HG02571 (cell line): ENCODE measurements at regions not wholly inside any gene's neighbourhood (a gene's known extent, or its start where the extent isn't known, plus 50 kb on each side); places are given as distances from the start of the nearest gene placed in this dataset.

ENCODE experiments used
- ATAC-seq: cut with Tn5 transposase; IDR thresholded peaks from one replicate; pipeline ENCODE4 v1.9.1; 2021; ENCODE audit warnings: mild to moderate bottlenecking, moderate library complexity; ENCODE audit not compliant: unreplicated experiment

DNA sequence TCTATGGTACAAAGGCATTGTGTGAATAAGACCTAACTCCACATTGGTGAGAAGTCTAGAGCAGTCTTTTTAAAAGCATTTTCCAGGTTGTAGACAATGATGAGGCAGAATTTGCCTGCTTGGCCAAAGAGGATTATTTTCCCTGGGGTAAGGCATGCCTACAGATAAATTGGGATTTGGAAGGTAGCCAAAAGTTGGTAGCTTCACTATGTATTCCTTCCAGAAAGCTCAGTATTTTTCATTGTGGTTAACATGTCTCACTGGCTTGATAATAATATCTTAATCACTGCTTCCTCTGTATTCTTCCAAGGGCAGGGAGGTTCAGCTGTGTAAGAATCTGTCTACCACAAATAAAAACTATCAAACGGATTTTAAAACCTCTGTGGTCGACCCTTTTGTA, 590.8 kb upstream of the PRMT6 start:
- no peak for ATAC-seq

DNA sequence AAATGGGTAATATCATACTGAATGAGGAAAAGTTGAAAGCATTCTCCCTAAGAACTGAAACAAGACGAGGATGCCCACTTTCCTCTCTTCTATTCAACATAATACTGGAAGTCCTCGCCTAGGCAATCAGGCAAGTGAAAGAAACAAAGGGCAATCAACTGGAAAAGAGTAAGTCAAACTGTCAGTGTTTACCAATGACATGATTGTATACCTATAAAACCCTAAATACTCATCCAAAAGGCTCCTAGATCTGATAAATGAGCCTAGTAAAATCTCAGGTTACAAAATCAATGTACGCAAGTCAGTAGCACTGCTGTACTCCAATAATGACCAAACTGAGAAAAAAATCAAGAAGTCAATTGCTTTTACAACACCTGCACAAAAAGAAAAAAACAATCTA, 575.8 kb upstream of the PRMT6 start:
- no peak for ATAC-seq

DNA sequence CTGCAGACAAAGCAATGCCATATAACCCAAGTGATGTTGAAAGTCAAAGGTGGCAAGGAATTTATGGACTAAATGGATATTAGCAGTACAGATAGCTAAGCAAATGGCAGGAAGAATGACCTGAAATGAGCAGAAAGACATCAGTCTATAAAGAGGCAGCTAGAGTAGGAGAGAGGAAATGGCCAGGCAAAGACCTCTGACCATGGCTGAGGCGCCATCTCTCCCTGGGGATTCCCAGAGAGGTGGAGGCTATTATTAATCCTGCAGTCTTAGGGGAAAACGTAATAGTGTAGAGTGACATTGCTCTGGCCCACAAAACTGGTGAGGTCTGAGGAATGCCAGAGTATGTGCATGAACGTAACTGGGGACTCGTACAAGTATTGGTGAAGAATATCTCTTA, 563.6 kb upstream of the PRMT6 start:
- no peak for ATAC-seq

DNA sequence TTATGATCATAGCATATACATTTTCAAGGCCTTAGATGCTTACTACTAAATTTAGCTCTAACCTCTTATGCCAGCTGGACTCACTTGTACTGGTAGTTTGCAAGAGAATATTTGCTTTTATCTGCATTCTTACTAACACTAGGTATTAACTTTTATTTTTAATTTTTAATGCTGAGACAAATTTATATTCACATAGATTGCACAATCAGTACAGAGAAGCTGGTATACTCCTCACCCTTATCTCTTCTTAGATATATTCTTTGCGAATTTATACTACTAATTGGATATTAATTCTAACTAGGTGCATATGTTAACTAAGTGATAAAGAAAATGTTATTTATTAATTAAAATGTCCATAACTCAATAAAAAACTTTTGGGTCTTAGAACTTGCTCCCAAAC, 561.8 kb upstream of the PRMT6 start:
- ATAC-seq: no peak

DNA sequence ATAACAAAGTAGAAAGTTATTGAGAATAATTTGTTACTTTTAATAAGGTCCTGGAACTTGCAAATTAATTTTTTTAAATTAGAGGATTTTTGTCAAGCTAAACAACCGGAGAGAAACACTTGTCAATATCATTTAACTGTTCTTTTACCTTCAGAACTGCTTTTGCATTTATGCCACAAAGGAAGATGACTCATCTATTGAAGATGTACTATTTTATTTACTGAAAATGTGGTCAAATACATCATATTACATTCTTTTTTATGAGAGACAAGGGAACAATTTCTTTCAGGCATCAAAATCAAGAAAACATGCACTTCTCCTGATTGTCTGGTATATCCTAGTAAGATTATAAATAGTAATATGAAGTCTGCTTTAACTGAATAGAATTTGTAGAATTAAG, 558.2 kb upstream of the PRMT6 start:
- no peak for ATAC-seq

DNA sequence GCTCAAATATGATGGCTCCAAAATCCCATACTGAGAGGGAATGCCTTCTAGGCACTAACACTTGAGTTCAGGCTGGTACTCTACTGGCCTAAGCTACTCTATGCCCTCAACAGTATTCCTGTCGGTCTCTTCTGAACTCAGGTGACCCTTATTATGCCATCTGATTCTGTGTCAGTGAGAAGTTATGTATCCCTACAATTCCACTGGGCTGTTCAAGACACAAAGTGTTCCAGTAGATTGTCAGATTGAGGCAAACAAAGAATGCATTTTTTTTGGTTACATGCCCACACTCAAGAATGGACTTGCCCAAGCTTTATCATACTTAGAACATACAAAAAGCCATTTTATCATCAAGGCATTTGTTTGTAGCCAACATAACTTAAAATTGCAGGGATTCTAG, 553.8 kb upstream of the PRMT6 start:
- no peak for ATAC-seq

DNA sequence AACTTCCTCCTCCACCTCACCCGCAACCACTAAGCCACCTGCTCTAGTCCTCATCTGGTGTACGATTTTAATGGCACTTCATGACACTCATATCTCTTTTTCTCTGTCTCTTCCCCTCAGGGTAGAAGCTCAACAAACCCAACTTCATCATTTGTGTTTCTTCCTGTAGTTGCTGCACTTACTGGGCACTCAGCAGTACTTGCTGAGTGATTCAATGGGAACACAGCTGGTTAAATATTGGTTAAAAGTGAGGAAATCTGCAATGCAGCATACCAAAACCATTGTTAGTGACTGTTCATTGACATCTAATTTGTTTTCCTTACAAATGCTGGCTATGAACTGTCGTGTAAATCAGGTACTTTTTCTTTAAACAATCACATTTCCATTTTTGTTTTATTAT, 541.1 kb upstream of the PRMT6 start:
- ATAC-seq: no peak

DNA sequence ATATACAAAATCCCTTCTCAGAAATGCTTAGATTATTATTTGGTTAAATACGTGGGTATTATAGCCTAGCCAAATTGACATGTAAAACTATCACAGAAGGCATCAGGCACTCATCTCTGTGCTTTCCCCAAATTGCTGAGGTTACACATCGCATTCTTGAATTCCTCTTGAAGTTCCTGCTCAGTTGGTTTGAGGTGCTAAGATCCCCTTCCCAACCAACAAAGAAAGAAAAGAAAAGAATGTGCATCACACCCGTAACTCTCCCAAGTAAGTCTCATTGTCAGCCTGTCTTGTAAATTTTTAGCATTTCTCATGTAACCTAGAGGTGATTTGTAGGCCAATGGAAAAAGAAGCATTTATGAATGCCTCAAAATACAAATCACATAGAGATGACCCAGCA, 539.2 kb upstream of the PRMT6 start:
- no peak for ATAC-seq

DNA sequence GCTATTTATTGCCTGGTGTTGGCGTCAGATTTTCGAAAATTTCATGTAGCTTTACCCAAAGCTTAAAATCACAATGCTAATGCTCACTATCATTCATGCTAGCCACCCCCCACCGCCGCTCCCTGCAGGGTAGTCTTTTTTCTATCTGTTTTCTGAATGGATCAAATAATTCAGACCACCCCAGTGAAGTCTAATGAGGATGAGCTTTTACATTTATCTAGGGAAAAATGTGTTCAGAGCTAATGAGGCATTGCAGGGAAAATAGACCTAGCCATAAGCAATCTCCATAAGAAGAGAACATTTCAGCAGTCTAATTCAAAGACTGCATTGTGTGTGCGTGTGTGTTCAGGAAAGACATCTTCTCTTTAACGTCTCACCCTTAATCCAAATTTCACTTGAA, 533.0 kb upstream of the PRMT6 start:
- no peak for ATAC-seq

DNA sequence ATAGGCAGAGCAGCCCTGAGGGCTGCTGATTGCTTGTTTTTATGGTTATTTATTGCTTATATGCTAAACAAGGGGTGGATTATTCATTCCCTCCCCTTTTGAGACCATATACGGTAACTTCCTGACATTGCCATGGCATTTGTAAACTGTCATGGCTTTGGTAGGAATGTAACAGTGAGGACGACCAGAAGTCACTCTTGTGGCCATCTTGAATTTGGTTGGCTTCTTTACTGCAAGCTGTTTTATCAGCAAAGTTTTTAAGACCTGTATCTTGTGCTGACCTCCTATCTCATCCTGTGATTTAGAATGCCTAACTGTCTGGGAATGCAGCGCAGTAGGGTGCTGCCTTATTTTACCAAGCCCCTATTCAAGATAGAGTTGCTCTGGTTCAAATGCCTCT, 531.8 kb upstream of the PRMT6 start:
- no peak for ATAC-seq

DNA sequence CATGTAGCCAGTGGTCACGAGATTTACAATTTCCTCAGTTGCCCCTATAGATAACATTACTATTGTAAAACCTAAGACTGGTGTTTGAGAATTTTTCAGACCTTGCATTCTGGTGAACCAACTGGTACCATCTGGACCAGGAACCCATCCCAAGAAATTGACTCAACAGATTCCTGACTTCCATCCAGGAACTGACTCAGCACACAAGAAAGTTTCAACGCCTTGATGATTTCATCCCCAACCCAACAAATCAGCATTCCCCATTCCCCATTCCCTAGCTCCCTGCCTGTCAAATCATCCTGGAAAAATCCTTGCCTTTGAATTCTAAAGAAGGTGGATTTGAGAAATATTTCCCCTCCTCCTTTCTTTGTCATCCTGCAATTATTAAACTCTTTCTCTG, 529.8 kb upstream of the PRMT6 start:
- no peak for ATAC-seq

DNA sequence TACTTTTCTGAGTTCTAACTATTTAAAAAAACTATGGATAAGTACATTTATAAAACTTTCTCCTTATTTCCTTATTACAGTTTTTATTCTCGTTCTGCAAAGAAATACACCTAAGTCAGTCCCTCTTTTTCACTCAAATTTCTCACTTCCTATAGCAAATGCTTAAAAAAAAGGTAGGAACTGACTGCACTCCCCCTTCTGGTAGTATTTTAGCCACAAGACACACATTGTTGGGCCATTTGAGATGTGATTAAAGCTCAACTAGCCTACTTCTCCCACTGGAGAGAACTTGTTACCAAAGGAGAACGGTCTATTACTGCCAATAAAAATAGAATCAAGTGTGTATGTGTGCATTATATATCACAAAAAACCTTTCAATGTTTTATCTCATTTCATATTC, 521.9 kb upstream of the PRMT6 start:
- ATAC-seq: no peak

DNA sequence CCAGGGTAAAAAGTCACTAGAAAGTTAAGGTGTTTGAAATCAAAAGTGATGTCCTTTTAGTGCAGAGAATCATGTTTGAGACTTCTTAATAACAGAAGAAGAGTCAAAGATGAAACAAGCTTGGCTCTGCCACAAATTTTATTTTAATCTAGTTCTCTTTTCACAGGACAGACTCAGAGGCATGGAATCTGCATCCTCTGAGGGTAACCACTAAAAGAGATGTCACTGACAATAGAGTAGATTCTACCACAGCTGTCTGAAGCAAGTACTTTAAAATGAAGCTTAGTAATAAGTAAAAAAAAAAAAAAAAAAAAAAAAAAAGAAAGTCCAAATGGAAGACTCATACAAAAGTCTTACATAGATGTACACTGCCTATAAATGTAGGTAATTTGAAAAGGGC, 519.7 kb upstream of the PRMT6 start:
- no peak for ATAC-seq

DNA sequence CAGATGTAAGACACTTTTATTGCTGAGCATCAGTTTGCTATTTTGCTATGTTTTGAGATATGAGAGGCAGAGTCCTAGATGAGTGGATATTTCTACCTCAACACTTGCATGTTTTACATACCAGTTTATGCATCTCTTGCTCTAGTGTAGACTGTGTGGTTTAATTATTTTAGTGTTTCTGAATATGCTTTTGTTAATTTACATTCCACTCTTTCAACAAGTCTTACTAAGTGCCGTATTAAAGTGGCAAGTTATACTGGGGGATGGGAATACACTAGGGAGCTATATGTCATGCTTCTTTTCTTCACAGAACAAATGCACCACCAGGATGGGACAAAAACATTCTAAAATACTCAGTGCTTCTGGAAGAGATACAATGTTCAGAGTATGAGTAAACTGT, 507.7 kb upstream of the PRMT6 start:
- ATAC-seq: no peak

DNA sequence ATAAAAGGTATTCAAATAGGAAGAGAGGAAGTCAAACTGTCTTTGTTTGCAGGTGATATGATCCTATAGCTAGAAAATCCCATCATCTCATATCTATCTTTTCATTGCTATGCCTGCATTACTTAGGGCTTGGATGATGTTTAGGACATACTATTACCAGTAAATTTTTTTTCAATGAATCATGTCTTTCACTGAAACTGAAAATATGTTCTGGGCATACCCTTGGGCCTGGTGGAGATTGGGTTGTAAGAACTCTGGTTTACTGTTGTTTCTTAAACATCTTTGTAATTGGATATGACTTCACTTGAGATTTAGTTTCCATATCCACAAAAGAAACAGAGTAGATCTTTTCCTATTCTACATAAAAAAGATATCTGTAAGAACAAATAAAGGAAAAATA, 502.2 kb upstream of the PRMT6 start:
- ATAC-seq: no peak

DNA sequence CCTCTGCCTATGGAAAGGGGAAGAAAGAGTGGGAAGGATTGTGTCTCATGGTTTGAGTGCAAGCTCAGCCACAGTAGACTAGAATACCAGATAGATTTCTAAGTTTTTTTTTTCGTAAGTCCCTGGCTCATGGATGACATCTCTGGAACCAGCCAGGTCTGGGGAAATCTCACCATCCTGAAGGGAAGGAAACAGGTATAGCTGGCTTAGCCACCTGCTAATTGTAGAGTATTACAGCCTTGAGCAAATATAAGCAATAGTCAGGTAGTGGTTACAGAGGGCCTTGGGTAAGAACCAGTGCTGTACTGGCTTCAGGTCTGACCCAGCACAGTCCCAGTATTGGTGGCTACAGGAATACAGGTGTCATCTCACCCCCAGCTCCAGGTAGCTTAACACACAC, 500.9 kb upstream of the PRMT6 start:
- no peak for ATAC-seq

DNA sequence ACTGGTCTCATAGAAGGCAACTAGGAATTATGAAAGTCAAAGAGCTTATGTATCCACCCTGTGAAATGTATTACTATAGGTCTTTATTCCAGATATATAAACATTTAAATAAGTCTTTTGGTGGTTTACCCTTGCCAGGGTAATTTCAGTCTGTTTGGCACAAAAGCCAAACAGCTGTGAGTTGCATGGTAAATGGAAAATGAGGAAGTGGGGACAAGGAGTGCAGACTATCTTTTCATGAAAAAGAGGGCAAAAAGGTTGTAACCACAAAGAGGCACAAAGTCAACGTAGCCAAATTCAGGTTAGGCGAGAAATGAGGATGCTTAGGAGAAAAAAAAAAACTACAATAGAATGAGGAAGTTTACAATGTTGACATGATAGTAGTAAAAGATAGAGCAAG, 492.3 kb upstream of the PRMT6 start:
- no peak for ATAC-seq

DNA sequence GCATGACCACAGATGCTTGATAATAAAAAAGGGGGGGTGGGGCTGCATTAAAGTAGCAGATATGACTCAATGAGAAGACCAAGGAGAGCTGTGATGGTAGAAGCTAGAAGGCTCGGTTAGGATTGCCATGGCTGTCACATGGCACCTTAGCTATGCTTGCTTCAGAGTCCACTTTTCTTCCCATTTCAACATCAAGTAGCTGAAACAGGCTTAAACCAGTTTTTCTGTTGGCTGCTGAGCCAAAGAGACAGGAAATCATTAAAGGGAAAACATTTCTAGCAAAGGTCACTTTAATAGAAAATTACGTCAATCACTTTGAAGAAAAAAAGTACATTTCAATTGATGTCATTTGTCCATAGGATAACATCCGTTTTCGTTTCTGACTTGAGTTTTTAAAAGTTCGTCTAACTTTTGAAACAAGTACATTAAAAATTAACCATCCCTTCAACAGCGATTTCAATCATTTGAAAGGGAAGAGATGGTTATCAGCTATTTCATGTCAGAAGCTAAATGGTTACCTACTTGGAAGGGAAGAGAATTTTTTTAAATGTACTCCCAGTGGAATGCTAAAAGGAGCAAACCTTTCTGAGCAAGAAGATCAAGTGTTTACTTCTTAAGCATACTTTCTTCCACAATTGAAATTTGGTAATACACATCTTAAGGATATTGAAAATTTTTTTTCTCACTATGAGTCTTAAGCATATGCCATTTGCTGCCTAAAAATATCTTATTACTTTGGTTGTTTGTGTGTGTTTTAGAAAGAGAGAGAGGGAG, 488.1 kb upstream of the PRMT6 start:
- ATAC-seq: no peak

DNA sequence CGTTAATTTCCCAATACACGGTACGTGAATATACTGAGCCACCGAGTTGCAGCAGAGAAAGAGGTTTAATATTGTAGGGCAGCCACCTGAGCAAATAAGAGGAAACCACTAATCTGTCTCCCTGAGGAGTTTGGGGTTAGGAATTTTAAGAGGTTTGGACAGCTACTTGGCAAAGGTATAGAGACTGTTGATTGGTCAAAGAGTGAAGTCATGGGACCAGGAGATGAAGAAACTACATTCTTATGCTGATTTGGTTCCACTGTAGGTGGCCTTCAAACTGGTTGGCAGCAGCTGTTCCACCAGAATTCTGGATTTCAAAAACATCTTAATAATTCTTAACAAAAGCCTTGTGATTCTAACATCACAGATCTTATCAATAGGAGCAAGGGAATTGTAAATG, 485.4 kb upstream of the PRMT6 start:
- no peak for ATAC-seq

DNA sequence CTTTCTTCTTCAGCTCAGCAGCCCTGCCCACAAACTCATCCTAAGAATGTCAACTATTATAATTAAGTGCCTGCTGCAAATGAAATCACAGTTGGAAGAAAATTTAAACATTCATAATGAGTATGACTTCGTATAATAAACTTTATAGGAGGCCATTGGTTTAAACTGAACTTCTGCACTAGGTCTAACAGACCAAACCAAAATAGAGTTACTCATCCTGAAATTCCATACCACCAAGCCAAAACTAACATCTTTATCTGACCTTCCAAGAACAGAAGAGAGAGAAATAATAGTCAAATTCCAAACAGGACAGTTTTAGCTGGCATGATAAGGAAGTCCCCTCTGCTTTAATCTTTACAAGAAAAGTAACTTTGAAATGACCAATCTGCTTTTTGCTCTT, 472.4 kb upstream of the PRMT6 start:
- ATAC-seq: no peak

DNA sequence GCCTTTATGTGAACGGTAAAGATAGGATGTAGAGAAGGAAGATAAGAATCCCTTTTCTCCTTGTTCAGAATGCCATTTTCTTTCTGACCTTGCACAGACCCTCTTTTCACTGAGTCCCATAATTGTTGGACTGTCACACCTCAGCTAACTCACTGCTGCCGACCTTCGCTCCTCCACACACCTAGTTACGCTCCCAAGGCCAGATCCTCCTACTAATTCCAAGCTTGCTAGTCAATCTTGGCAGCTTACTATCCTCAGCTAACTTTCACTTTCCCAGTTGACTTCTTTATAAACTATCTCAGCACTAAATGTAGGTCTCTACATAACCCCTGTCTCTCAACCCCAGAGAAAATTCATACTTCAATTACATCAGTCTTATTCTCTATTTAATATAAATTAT, 471.8 kb upstream of the PRMT6 start:
- ATAC-seq: no peak

DNA sequence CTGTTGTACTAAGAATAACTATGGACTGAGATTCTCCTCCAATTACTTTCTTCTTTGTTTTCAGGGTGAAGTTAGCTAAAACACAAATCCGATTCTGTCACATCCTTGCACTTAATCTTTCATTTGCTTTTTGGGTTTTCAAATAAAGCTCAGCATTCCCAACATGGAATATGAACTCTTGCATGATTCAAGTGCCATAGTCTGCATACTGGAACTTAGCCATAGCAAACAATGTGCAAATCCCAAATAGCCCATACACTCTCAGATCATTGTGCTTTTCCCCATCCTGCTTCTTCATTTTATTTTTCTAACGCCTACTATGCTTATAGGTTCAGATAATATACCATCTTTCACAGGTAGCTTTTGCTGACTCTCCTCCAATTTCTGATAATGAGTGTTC, 455.8 kb upstream of the PRMT6 start:
- no peak for ATAC-seq

DNA sequence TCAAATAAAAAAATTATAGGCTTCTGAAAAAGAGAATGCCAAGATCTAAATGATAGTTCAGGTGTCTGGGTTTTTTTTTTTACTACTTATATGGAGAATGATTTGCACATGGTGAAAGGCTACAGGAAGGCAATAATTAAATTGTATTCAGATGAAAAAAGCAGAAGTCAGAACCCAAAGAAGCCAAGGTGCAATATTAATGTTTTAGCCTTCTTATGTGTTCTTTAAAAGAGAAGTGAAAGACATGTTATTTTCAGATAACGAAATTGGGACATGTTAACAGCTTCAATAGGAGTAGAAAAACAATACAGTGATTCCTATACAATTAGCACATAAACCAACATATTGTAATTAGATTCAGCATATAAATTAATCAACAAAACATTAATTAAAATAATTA, 452.9 kb upstream of the PRMT6 start:
- no peak for ATAC-seq
